CD14-positive monocyte (primary cell): ENCODE measurements at regions not wholly inside any gene's neighbourhood (a gene's known extent, or its start where the extent isn't known, plus 50 kb on each side); places are given as distances from the start of the nearest gene placed in this dataset.

Experiments
- DNase-seq, 3 donors: peaks; one replicate each; pipeline ENCODE4 v3.0.0-alpha.2; 2011 to 2022
- H2AFZ ChIP-seq: 2 replicates; pipeline ENCODE4 v1.6.0; 2012; ENCODE audit warnings: mild to moderate bottlenecking, low read depth, low read length, inconsistent platforms; ENCODE audit not compliant: insufficient read depth, poor library complexity, severe bottlenecking
- H3K27ac ChIP-seq, 2 donors: 1 replicate in 1 of 2; 2 replicates in 1 of 2; pipeline ENCODE4 v1.5.1; 2012 to 2013; ENCODE audit warnings: low read length in 2 of 2, control low read depth in 1 of 2, inconsistent platforms in 1 of 2, low read depth in 1 of 2, mild to moderate bottlenecking in 1 of 2
- H3K27me3 ChIP-seq, 2 donors: one replicate each; pipeline versions ENCODE4 v1.6.0 to v1.6.1; 2011 to 2013; ENCODE audit warnings: low read length in 2 of 2; ENCODE audit not compliant: control insufficient read depth in 2 of 2, insufficient read depth in 2 of 2
- H3K36me3 ChIP-seq, 2 donors: replicated peaks in 1 of 2; 1 replicate in 1 of 2; 2 replicates in 1 of 2; pipeline versions ENCODE4 v1.5.1 to v1.6.1; 2012 to 2013; ENCODE audit warnings: low read length in 2 of 2, control low read depth in 1 of 2, inconsistent platforms in 1 of 2, mild to moderate bottlenecking in 1 of 2; ENCODE audit not compliant: insufficient read depth in 2 of 2, control insufficient read depth in 1 of 2
- H3K4me1 ChIP-seq, 2 donors: 1 replicate in 1 of 2; 2 replicates in 1 of 2; pipeline versions ENCODE4 v1.5.1 to v1.6.1; 2012 to 2013; ENCODE audit warnings: low read length in 2 of 2, control low read depth in 1 of 2, inconsistent platforms in 1 of 2, mild to moderate bottlenecking in 1 of 2, moderate library complexity in 1 of 2; ENCODE audit not compliant: insufficient read depth in 2 of 2, control insufficient read depth in 1 of 2
- H3K4me2 ChIP-seq: replicated peaks from 2 replicates; pipeline ENCODE3; 2012; ENCODE audit warnings: low read length, moderate library complexity, mild to moderate bottlenecking; ENCODE audit not compliant: poor library complexity, severe bottlenecking; ENCODE audit errors: extremely low read depth
- H3K4me3 ChIP-seq, 3 experiments: fragments of 200-600 bp in 1 of 3; sonication (generic) in 1 of 3; replicated peaks in 1 of 3; 1 replicate in 2 of 3; 2 replicates in 1 of 3; pipeline ENCODE4 v1.5.1; 2011 to 2013; ENCODE audit warnings: low read length in 3 of 3, mild to moderate bottlenecking in 3 of 3, control low read depth in 2 of 3, low read depth in 2 of 3, inconsistent platforms in 1 of 3, moderate library complexity in 1 of 3
- H3K79me2 ChIP-seq: 2 replicates; pipeline ENCODE4 v1.6.0; 2012; ENCODE audit warnings: mild to moderate bottlenecking, control low read depth, inconsistent platforms, low read length, moderate library complexity; ENCODE audit not compliant: insufficient read depth
- H3K9ac ChIP-seq: 2 replicates; pipeline ENCODE4 v1.6.0; 2017; ENCODE audit warnings: low read length, mild to moderate bottlenecking; ENCODE audit not compliant: insufficient read depth, poor library complexity, severe bottlenecking
- H3K9me3 ChIP-seq, 2 donors: replicated peaks in 1 of 2; 1 replicate in 1 of 2; 2 replicates in 1 of 2; pipeline versions ENCODE4 v1.5.1 to v1.6.1; 2012 to 2013; ENCODE audit warnings: low read length in 2 of 2, control low read depth in 1 of 2; ENCODE audit not compliant: control insufficient read depth in 1 of 2, insufficient read depth in 1 of 2
- H4K20me1 ChIP-seq: 2 replicates; pipeline ENCODE4 v1.6.0; 2012; ENCODE audit warnings: mild to moderate bottlenecking, low read length, control low read depth, moderate library complexity; ENCODE audit not compliant: insufficient read depth
- H3K27ac Mint-ChIP-seq, 7 donors: one replicate each; pipeline ENCODE4 v1.8.0; 2020; ENCODE audit warnings: mild to moderate bottlenecking in 7 of 7, mixed read lengths in 7 of 7, moderate library complexity in 6 of 7, inconsistent platforms in 2 of 7
- H3K27me3 Mint-ChIP-seq, 3 donors: one replicate each; pipeline ENCODE4 v1.8.0; 2021 to 2022; ENCODE audit warnings: low read depth in 3 of 3, mild to moderate bottlenecking in 3 of 3, mixed read lengths in 3 of 3, moderate library complexity in 3 of 3, inconsistent platforms in 1 of 3
- H3K36me3 Mint-ChIP-seq, 2 donors: one replicate each; pipeline ENCODE4 v1.8.0; 2020; ENCODE audit warnings: mixed read lengths in 2 of 2, inconsistent platforms in 1 of 2, mild to moderate bottlenecking in 1 of 2
- H3K4me1 Mint-ChIP-seq: one replicate; pipeline ENCODE4 v1.8.0; 2020; ENCODE audit warnings: mild to moderate bottlenecking, mixed read lengths
- H3K4me3 Mint-ChIP-seq, 2 donors: one replicate each; pipeline ENCODE4 v1.8.0; 2020; ENCODE audit warnings: mild to moderate bottlenecking in 2 of 2, mixed read lengths in 2 of 2, moderate library complexity in 1 of 2
- H3K9me3 Mint-ChIP-seq, 7 donors: one replicate each; pipeline ENCODE4 v1.8.0; 2020 to 2022; ENCODE audit warnings: mixed read lengths in 7 of 7, mild to moderate bottlenecking in 6 of 7, moderate library complexity in 6 of 7, inconsistent platforms in 2 of 7
- WGBS: methylation state at CpG from one replicate; pipeline ENCODE4 v1.1.5; 2013; ENCODE audit warnings: missing lambda C conversion rate; ENCODE audit not compliant: insufficient coverage; 5-methylcytosine and 5-hydroxymethylcytosine counted together
- intact Hi-C, 2 donors: fragments of 100-400 bp; cut with micrococcal nuclease; formaldehyde crosslinking; loops; one replicate each; pipeline versions ENCODE4 v1.15.0 to v1.15.1; 2023
- TF ChIP-seq, protein P1 (sequence below): fragments of 200-600 bp; IDR thresholded peaks from one replicate; pipeline ENCODE4 v1.8.0; 2022; ENCODE audit warnings: antibody characterized with exemption, mild to moderate bottlenecking

DNA sequence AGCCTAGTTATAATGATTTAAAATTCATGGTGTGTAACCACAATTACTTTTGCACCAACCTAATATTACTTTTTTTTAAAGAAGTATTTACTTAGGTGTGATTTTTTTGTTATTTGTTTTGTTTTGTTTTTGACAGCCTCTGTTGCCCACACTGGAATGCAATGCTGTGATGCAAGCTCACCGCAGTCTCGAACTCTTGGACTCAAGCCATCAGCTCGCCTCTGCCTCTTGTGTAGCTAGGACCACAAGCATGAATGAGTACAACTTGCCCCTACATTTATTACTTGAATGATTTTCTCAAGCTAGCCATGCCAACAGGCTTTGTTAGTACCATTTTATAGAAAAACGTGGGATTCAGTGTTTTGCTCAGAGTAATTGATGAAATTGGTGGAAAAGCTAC lies 488.8 kb upstream of the CPEB2 start:
- Mint-ChIP-seq H3K27me3 (no peaks in the 10 kb centered on the region), H3K4me3 (no peak overlapping the region), H3K9me3 (peaks cover 0 to 5% (median 3%) of the 10 kb centered on the region in 7 donors), H3K36me3 (no peaks in the 10 kb centered on the region), H3K27ac (no peak overlapping the region), H3K4me1 (no peaks in the 10 kb centered on the region)
- TF ChIP-seq, protein P1, sequence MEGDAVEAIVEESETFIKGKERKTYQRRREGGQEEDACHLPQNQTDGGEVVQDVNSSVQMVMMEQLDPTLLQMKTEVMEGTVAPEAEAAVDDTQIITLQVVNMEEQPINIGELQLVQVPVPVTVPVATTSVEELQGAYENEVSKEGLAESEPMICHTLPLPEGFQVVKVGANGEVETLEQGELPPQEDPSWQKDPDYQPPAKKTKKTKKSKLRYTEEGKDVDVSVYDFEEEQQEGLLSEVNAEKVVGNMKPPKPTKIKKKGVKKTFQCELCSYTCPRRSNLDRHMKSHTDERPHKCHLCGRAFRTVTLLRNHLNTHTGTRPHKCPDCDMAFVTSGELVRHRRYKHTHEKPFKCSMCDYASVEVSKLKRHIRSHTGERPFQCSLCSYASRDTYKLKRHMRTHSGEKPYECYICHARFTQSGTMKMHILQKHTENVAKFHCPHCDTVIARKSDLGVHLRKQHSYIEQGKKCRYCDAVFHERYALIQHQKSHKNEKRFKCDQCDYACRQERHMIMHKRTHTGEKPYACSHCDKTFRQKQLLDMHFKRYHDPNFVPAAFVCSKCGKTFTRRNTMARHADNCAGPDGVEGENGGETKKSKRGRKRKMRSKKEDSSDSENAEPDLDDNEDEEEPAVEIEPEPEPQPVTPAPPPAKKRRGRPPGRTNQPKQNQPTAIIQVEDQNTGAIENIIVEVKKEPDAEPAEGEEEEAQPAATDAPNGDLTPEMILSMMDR = no peak
- Histone ChIP-seq H3K4me2 (no peak overlapping the region), H3K4me3 (no peak overlapping the region), H3K36me3 (no peaks in the 10 kb centered on the region), H3K9me3 (peaks cover 0 to 3% of the 10 kb centered on the region in 2 donors), H4K20me1 (no peaks in the 10 kb centered on the region), H3K9ac (no peak overlapping the region), H3K79me2 (no peaks in the 10 kb centered on the region), H3K27me3 (no peaks in the 10 kb centered on the region), H3K4me1 (no peaks in the 10 kb centered on the region), H2AFZ (no peak overlapping the region), H3K27ac (no peak overlapping the region)
- 96% methylated on average over 3 of the region's 4 CpGs for WGBS
- no peak for DNase-seq
- intact Hi-C loops = no loop called here

DNA sequence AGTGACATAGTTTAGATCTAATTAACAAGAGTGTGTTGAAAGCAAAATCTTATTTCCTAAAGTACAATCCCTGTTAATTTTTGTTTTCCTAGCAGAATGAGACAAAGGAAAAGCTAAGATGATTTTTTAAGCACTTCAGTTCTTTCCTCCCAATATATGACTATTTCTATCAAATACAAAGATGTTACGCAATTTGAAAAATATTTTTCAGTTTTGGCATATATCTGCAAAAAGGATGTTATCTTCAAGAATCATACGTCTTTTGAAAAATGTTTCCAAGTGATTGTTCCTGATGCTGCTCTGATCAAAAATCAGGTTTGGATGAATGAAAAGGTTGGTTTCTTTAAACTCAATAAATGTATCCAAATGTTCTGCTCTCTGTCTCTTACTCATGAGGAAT lies 486.7 kb upstream of the CPEB2 start:
- no peak overlapping the region for H3K4me3 ChIP-seq
- intact Hi-C loops = no loop called here
- peaks cover 0 to 3% of the 10 kb centered on the region in 2 donors for H3K9me3 ChIP-seq
- H3K27me3 ChIP-seq = no peaks in the 10 kb centered on the region
- H4K20me1 ChIP-seq = no peaks in the 10 kb centered on the region
- DNase-seq = no peak
- no peak overlapping the region for H3K4me2 ChIP-seq
- no peak overlapping the region for H2AFZ ChIP-seq
- H3K4me1 Mint-ChIP-seq = no peaks in the 10 kb centered on the region
- H3K4me3 Mint-ChIP-seq = no peak overlapping the region
- H3K79me2 ChIP-seq = no peaks in the 10 kb centered on the region
- H3K36me3 ChIP-seq = no peaks in the 10 kb centered on the region
- H3K27ac Mint-ChIP-seq = no peak overlapping the region
- H3K27ac ChIP-seq = no peak overlapping the region
- H3K36me3 Mint-ChIP-seq = no peaks in the 10 kb centered on the region
- H3K27me3 Mint-ChIP-seq = no peaks in the 10 kb centered on the region
- 100% methylated on average over 1 of the region's 2 CpGs for WGBS
- no peak overlapping the region for H3K9ac ChIP-seq
- H3K4me1 ChIP-seq = no peaks in the 10 kb centered on the region
- TF ChIP-seq, protein P1 = no peak
- H3K9me3 Mint-ChIP-seq = peaks cover 0 to 5% (median 3%) of the 10 kb centered on the region in 7 donors
